ENCODE measurements at regions not wholly inside any gene's neighbourhood (a gene's known extent, or its start where the extent isn't known, plus 50 kb on each side); places are given as distances from the start of the nearest gene placed in this dataset.

- Histone ChIP-seq H3K36me3 (no peaks in the 10 kb centered on the region), H3K4me3 (no peak overlapping the region), H3K9me3 (no peaks in the 10 kb centered on the region), H3K27me3 (no peaks in the 10 kb centered on the region), H3K27ac (replicated peaks in 1 of 4) (no peak overlapping the region), H3K4me1 (no peaks in the 10 kb centered on the region)
- intact Hi-C loops (cut with DNase I): no loop called here
- WGBS: 88% methylated on average over 3 of the region's 3 CpGs
- no peak for TF ChIP-seq EP300 (IDR thresholded peaks at IDR 0.05)
- no peak for TF ChIP-seq CTCF (IDR thresholded peaks at IDR 0.05)
- no peak for TF ChIP-seq POLR2A (IDR thresholded peaks at IDR 0.05; ENCODE audit: low read depth)
- TF ChIP-seq POLR2AphosphoS5 (IDR thresholded peaks at IDR 0.05): no peak
- no peak for DNase-seq (ENCODE audit: extremely low spot score)
Measured at GRCh38 chrX:30955687-30956086, 66.6 kb upstream of the TAB3 start.

- TF ChIP-seq CTCF (IDR thresholded peaks at IDR 0.05): no peak
- no peak for TF ChIP-seq POLR2AphosphoS5 (IDR thresholded peaks at IDR 0.05)
- TF ChIP-seq EP300 (IDR thresholded peaks at IDR 0.05): no peak
- TF ChIP-seq POLR2A (IDR thresholded peaks at IDR 0.05; ENCODE audit: low read depth): no peak
- H3K36me3 ChIP-seq: no peaks in the 10 kb centered on the region
- DNase-seq (ENCODE audit: extremely low spot score): no peak
- intact Hi-C loops (cut with DNase I): no loop called here
- no peaks in the 10 kb centered on the region for H3K27me3 ChIP-seq
- no peaks in the 10 kb centered on the region for H3K9me3 ChIP-seq
- no peak overlapping the region for H3K27ac ChIP-seq (replicated peaks in 1 of 4)
- H3K4me1 ChIP-seq: no peaks in the 10 kb centered on the region
- H3K4me3 ChIP-seq: no peak overlapping the region
Measured at GRCh38 chrX:30951003-30951402, 61.9 kb upstream of the TAB3 start.

- Histone ChIP-seq H3K9me3 (no peaks in the 10 kb centered on the region), H3K27ac (replicated peaks in 1 of 4) (no peak overlapping the region), H3K36me3 (no peaks in the 10 kb centered on the region), H3K27me3 (no peaks in the 10 kb centered on the region), H3K4me1 (no peaks in the 10 kb centered on the region), H3K4me3 (no peak overlapping the region)
- no peak for DNase-seq (ENCODE audit: extremely low spot score)
- TF ChIP-seq EP300 (IDR thresholded peaks at IDR 0.05) (no peak), CTCF (IDR thresholded peaks at IDR 0.05) (no peak), POLR2AphosphoS5 (IDR thresholded peaks at IDR 0.05) (no peak), POLR2A (IDR thresholded peaks at IDR 0.05; ENCODE audit: low read depth) (no peak)
- 70% methylated on average over 2 of the region's 2 CpGs for WGBS
- intact Hi-C loops (cut with DNase I): no loop called here
Measured at GRCh38 chrX:30950391-30950790, 61.3 kb upstream of the TAB3 start.

GRCh38 chrX:30949554-30949953 is 60.5 kb upstream of the TAB3 start:
- Histone ChIP-seq H3K4me3 (no peak overlapping the region), H3K27me3 (no peaks in the 10 kb centered on the region), H3K36me3 (no peaks in the 10 kb centered on the region), H3K27ac (replicated peaks in 1 of 4) (no peak overlapping the region), H3K9me3 (no peaks in the 10 kb centered on the region), H3K4me1 (no peaks in the 10 kb centered on the region)
- intact Hi-C loops (cut with DNase I): no loop called here
- TF ChIP-seq EP300 (IDR thresholded peaks at IDR 0.05): no peak
- no peak for TF ChIP-seq CTCF (IDR thresholded peaks at IDR 0.05)
- TF ChIP-seq POLR2AphosphoS5 (IDR thresholded peaks at IDR 0.05): no peak
- TF ChIP-seq POLR2A (IDR thresholded peaks at IDR 0.05; ENCODE audit: low read depth): no peak
- 76% methylated on average over 4 of the region's 4 CpGs for WGBS
- DNase-seq (ENCODE audit: extremely low spot score): no peak

- H3K4me1 ChIP-seq: no peaks in the 10 kb centered on the region
- H3K27ac ChIP-seq (replicated peaks in 1 of 4): no peak overlapping the region
- no peaks in the 10 kb centered on the region for H3K9me3 ChIP-seq
- WGBS: 70% methylated on average over 3 of the region's 3 CpGs
- no peak overlapping the region for H3K4me3 ChIP-seq
- H3K27me3 ChIP-seq: no peaks in the 10 kb centered on the region
- intact Hi-C loops (cut with DNase I): no loop called here
- DNase-seq (ENCODE audit: extremely low spot score): no peak
- TF ChIP-seq POLR2A (IDR thresholded peaks at IDR 0.05; ENCODE audit: low read depth) (no peak), EP300 (IDR thresholded peaks at IDR 0.05) (no peak), POLR2AphosphoS5 (IDR thresholded peaks at IDR 0.05) (no peak)
- H3K36me3 ChIP-seq: no peaks in the 10 kb centered on the region
Measured at GRCh38 chrX:30948626-30949025, 59.6 kb upstream of the TAB3 start.

All from esophagus muscularis mucosa (tissue), 4 donors.